ENCODE measurements at regions not wholly inside any gene's neighbourhood (a gene's known extent, or its start where the extent isn't known, plus 50 kb on each side); places are given as distances from the start of the nearest gene placed in this dataset.
"Not testable (repeated sequence)": the region's sequence is repeated elsewhere in the genome, so short reads cannot be mapped to it uniquely, and the experiment has no call there.

GRCh38 chr16:65263896-65264295, 142.0 kb upstream of the CDH11 start:
- Histone ChIP-seq H3K79me2 (ENCODE audit: low read length) (no peaks in the 10 kb centered on the region), H3K27ac (ENCODE audit: low read length) (no peak overlapping the region), H3K36me3 (ENCODE audit: insufficient read depth, low read length) (no peaks in the 10 kb centered on the region), H2AFZ (ENCODE audit: low read length) (no peak overlapping the region), H3K9me2 (replicated peaks; ENCODE audit: insufficient read depth, low read length) (0 out of 2 replicates have a peak, but pooled peaks cover 3% of the 10 kb centered on the region), H3K4me1 (ENCODE audit: low read length) (no peaks in the 10 kb centered on the region), H3K9me3 (ENCODE audit: low read length) (no peaks in the 10 kb centered on the region), H3K9ac (ENCODE audit: low read length) (no peak overlapping the region), H3K27me3 (ENCODE audit: low read length) (no peaks in the 10 kb centered on the region), H3K4me2 (ENCODE audit: low read depth, low read length, poor library complexity, severe bottlenecking) (no peak overlapping the region), H4K20me1 (ENCODE audit: insufficient read depth, low read depth, low read length) (no peaks in the 10 kb centered on the region), H3K4me3 (ENCODE audit: low read length) (no peak overlapping the region)
- DNase-seq: no peak

GRCh38 chr16:65260746-65261145, 138.9 kb upstream of the CDH11 start:
- no peaks in the 10 kb centered on the region for H3K27me3 ChIP-seq (ENCODE audit: low read length)
- no peaks in the 10 kb centered on the region for H3K36me3 ChIP-seq (ENCODE audit: insufficient read depth, low read length)
- no peak overlapping the region for H3K27ac ChIP-seq (ENCODE audit: low read length)
- H3K9me2 ChIP-seq (replicated peaks; ENCODE audit: insufficient read depth, low read length): 0 out of 2 replicates have a peak, but pooled peaks cover 3% of the 10 kb centered on the region
- no peaks in the 10 kb centered on the region for H3K9me3 ChIP-seq (ENCODE audit: low read length)
- H3K79me2 ChIP-seq (ENCODE audit: low read length): no peaks in the 10 kb centered on the region
- no peak overlapping the region for H3K4me2 ChIP-seq (ENCODE audit: low read depth, low read length, poor library complexity, severe bottlenecking)
- no peak overlapping the region for H2AFZ ChIP-seq (ENCODE audit: low read length)
- DNase-seq: no peak
- no peaks in the 10 kb centered on the region for H4K20me1 ChIP-seq (ENCODE audit: insufficient read depth, low read depth, low read length)
- H3K4me3 ChIP-seq (ENCODE audit: low read length): no peak overlapping the region
- H3K9ac ChIP-seq (ENCODE audit: low read length): no peak overlapping the region
- no peaks in the 10 kb centered on the region for H3K4me1 ChIP-seq (ENCODE audit: low read length)

GRCh38 chr16:65254144-65254543, 132.3 kb upstream of the CDH11 start:
- Histone ChIP-seq H3K4me1 (ENCODE audit: low read length) (no peaks in the 10 kb centered on the region), H3K27me3 (ENCODE audit: low read length) (no peaks in the 10 kb centered on the region), H3K4me2 (ENCODE audit: low read depth, low read length, poor library complexity, severe bottlenecking) (no peak overlapping the region), H3K36me3 (ENCODE audit: insufficient read depth, low read length) (no peaks in the 10 kb centered on the region), H3K79me2 (ENCODE audit: low read length) (no peaks in the 10 kb centered on the region), H3K9me3 (ENCODE audit: low read length) (no peaks in the 10 kb centered on the region), H3K27ac (ENCODE audit: low read length) (no peak overlapping the region), H4K20me1 (ENCODE audit: insufficient read depth, low read depth, low read length) (no peaks in the 10 kb centered on the region), H3K4me3 (ENCODE audit: low read length) (no peak overlapping the region), H3K9me2 (replicated peaks; ENCODE audit: insufficient read depth, low read length) (no peaks in the 10 kb centered on the region), H3K9ac (ENCODE audit: low read length) (no peak overlapping the region), H2AFZ (ENCODE audit: low read length) (no peak overlapping the region)
- no peak for DNase-seq

GRCh38 chr16:65249768-65250167, 127.9 kb upstream of the CDH11 start:
- H3K9me2 ChIP-seq (replicated peaks; ENCODE audit: insufficient read depth, low read length): no peaks in the 10 kb centered on the region
- H3K27ac ChIP-seq (ENCODE audit: low read length): no peak overlapping the region
- no peak overlapping the region for H3K9ac ChIP-seq (ENCODE audit: low read length)
- H3K4me1 ChIP-seq (ENCODE audit: low read length): no peaks in the 10 kb centered on the region
- no peaks in the 10 kb centered on the region for H3K27me3 ChIP-seq (ENCODE audit: low read length)
- H3K36me3 ChIP-seq (ENCODE audit: insufficient read depth, low read length): no peaks in the 10 kb centered on the region
- no peaks in the 10 kb centered on the region for H3K9me3 ChIP-seq (ENCODE audit: low read length)
- H3K79me2 ChIP-seq (ENCODE audit: low read length): no peaks in the 10 kb centered on the region
- no peaks in the 10 kb centered on the region for H4K20me1 ChIP-seq (ENCODE audit: insufficient read depth, low read depth, low read length)
- H3K4me2 ChIP-seq (ENCODE audit: low read depth, low read length, poor library complexity, severe bottlenecking): no peak overlapping the region
- no peak overlapping the region for H2AFZ ChIP-seq (ENCODE audit: low read length)
- DNase-seq: no peak
- no peak overlapping the region for H3K4me3 ChIP-seq (ENCODE audit: low read length)

GRCh38 chr16:65244787-65245186, 122.9 kb upstream of the CDH11 start:
- no peaks in the 10 kb centered on the region for H3K27me3 ChIP-seq (ENCODE audit: low read length)
- no peak overlapping the region for H3K4me2 ChIP-seq (ENCODE audit: low read depth, low read length, poor library complexity, severe bottlenecking)
- DNase-seq: no peak
- no peaks in the 10 kb centered on the region for H3K4me1 ChIP-seq (ENCODE audit: low read length)
- no peaks in the 10 kb centered on the region for H3K9me2 ChIP-seq (replicated peaks; ENCODE audit: insufficient read depth, low read length)
- no peaks in the 10 kb centered on the region for H3K79me2 ChIP-seq (ENCODE audit: low read length)
- H4K20me1 ChIP-seq (ENCODE audit: insufficient read depth, low read depth, low read length): no peaks in the 10 kb centered on the region
- no peak overlapping the region for H3K4me3 ChIP-seq (ENCODE audit: low read length)
- H3K27ac ChIP-seq (ENCODE audit: low read length): no peak overlapping the region
- H3K36me3 ChIP-seq (ENCODE audit: insufficient read depth, low read length): no peaks in the 10 kb centered on the region
- H3K9me3 ChIP-seq (ENCODE audit: low read length): no peaks in the 10 kb centered on the region
- no peak overlapping the region for H3K9ac ChIP-seq (ENCODE audit: low read length)
- H2AFZ ChIP-seq (ENCODE audit: low read length): no peak overlapping the region

- no peaks in the 10 kb centered on the region for H3K27me3 ChIP-seq (ENCODE audit: low read length)
- no peaks in the 10 kb centered on the region for H3K9me2 ChIP-seq (replicated peaks; ENCODE audit: insufficient read depth, low read length)
- H3K9ac ChIP-seq (ENCODE audit: low read length): no peak overlapping the region
- no peaks in the 10 kb centered on the region for H3K4me1 ChIP-seq (ENCODE audit: low read length)
- H3K27ac ChIP-seq (ENCODE audit: low read length): no peak overlapping the region
- H2AFZ ChIP-seq (ENCODE audit: low read length): no peak overlapping the region
- no peaks in the 10 kb centered on the region for H3K79me2 ChIP-seq (ENCODE audit: low read length)
- H3K9me3 ChIP-seq (ENCODE audit: low read length): no peaks in the 10 kb centered on the region
- no peak overlapping the region for H3K4me3 ChIP-seq (ENCODE audit: low read length)
- H4K20me1 ChIP-seq (ENCODE audit: insufficient read depth, low read depth, low read length): no peaks in the 10 kb centered on the region
- H3K36me3 ChIP-seq (ENCODE audit: insufficient read depth, low read length): no peaks in the 10 kb centered on the region
- no peak overlapping the region for H3K4me2 ChIP-seq (ENCODE audit: low read depth, low read length, poor library complexity, severe bottlenecking)
- no peak for DNase-seq
Observed at GRCh38 chr16:65235339-65236177, 113.7 kb upstream of the CDH11 start.

- not testable (repeated sequence) for H3K9me2 ChIP-seq (replicated peaks; ENCODE audit: insufficient read depth, low read length); H3K4me1 ChIP-seq (ENCODE audit: low read length); DNase-seq
Observed at GRCh38 chr16:65234721-65235320, 113.0 kb upstream of the CDH11 start.

GRCh38 chr16:65229191-65229662, 107.4 kb upstream of the CDH11 start:
- Histone ChIP-seq H3K36me3 (ENCODE audit: insufficient read depth, low read length) (no peaks in the 10 kb centered on the region), H3K4me2 (ENCODE audit: low read depth, low read length, poor library complexity, severe bottlenecking) (no peak overlapping the region), H3K9me3 (ENCODE audit: low read length) (no peaks in the 10 kb centered on the region), H3K9ac (ENCODE audit: low read length) (no peak overlapping the region), H3K4me3 (ENCODE audit: low read length) (no peak overlapping the region), H3K27me3 (ENCODE audit: low read length) (no peaks in the 10 kb centered on the region), H3K4me1 (ENCODE audit: low read length) (no peaks in the 10 kb centered on the region), H3K9me2 (replicated peaks; ENCODE audit: insufficient read depth, low read length) (no peaks in the 10 kb centered on the region), H4K20me1 (ENCODE audit: insufficient read depth, low read depth, low read length) (no peaks in the 10 kb centered on the region), H3K27ac (ENCODE audit: low read length) (no peak overlapping the region), H3K79me2 (ENCODE audit: low read length) (no peaks in the 10 kb centered on the region), H2AFZ (ENCODE audit: low read length) (no peak overlapping the region)
- no peak for DNase-seq

More at GRCh38 chr16:65234721-65235320, 113.0 kb upstream of the CDH11 start:
- H3K36me3 ChIP-seq (ENCODE audit: insufficient read depth, low read length); H3K4me3 ChIP-seq (ENCODE audit: low read length); H3K9me3 ChIP-seq (ENCODE audit: low read length); H3K27me3 ChIP-seq (ENCODE audit: low read length); H3K9ac ChIP-seq (ENCODE audit: low read length); H2AFZ ChIP-seq (ENCODE audit: low read length); H3K27ac ChIP-seq (ENCODE audit: low read length); H3K4me2 ChIP-seq (ENCODE audit: low read depth, low read length, poor library complexity, severe bottlenecking); H3K79me2 ChIP-seq (ENCODE audit: low read length); H4K20me1 ChIP-seq (ENCODE audit: insufficient read depth, low read depth, low read length): not testable (repeated sequence)

All from Karpas-422 (cell line).